Medulla oblongata (tissue), 1 donor: ENCODE measurements at regions not wholly inside any gene's neighbourhood (a gene's known extent, or its start where the extent isn't known, plus 50 kb on each side); places are given as distances from the start of the nearest gene placed in this dataset.

ENCODE experiments used
- DNase-seq: peaks from one replicate; pipeline ENCODE4 v3.0.0-alpha.2; 2015; ENCODE audit errors: extremely low spot score

- no peak for DNase-seq
These were observed 1030.9 kb downstream of the FSTL5 start for GRCh38 chr4:161132715-161133425.

- no peak for DNase-seq
These were observed 1042.3 kb downstream of the FSTL5 start for GRCh38 chr4:161121451-161121850.

GRCh38 chr4:161101881-161102280 lies 1061.9 kb downstream of the FSTL5 start:
- DNase-seq, result no peak

- DNase-seq, result no peak
These were observed 1066.0 kb downstream of the FSTL5 start for GRCh38 chr4:161097821-161098220.

GRCh38 chr4:161061046-161061445 lies 1102.8 kb downstream of the FSTL5 start:
- no peak for DNase-seq
